Loucy (cell line): ENCODE measurements at regions not wholly inside any gene's neighbourhood (a gene's known extent, or its start where the extent isn't known, plus 50 kb on each side); places are given as distances from the start of the nearest gene placed in this dataset.

Experiments used
- H2AFZ ChIP-seq: fragments of 200-600 bp; sonication (generic); 2 replicates; pipeline ENCODE4 v1.6.0; 2016; ENCODE audit warnings: antibody characterized with exemption, mild to moderate bottlenecking, low read length, moderate library complexity
- H3F3A ChIP-seq: fragments of 200-600 bp; 2 replicates; pipeline ENCODE4 v1.6.0; 2016; ENCODE audit warnings: antibody characterized with exemption, low read depth, mild to moderate bottlenecking
- H3K27me3 ChIP-seq: fragments of 200-600 bp; sonication (generic); 2 replicates; pipeline ENCODE4 v1.6.1; 2014; ENCODE audit warnings: low read length, mild to moderate bottlenecking; ENCODE audit not compliant: insufficient read depth, poor library complexity, severe bottlenecking
- H3K36me3 ChIP-seq: fragments of 200-600 bp; sonication (generic); 2 replicates; pipeline ENCODE4 v1.6.1; 2016; ENCODE audit warnings: low read length; ENCODE audit not compliant: insufficient read depth
- H3K4me1 ChIP-seq: fragments of 200-600 bp; sonication (generic); 2 replicates; pipeline ENCODE4 v1.5.1; 2014; ENCODE audit warnings: low read length, mild to moderate bottlenecking; ENCODE audit not compliant: insufficient read depth, poor library complexity, severe bottlenecking
- H3K4me2 ChIP-seq: fragments of 200-600 bp; sonication (generic); 2 replicates; pipeline ENCODE4 v1.6.0; 2014; ENCODE audit warnings: antibody characterized with exemption, low read length, low read depth, mild to moderate bottlenecking; ENCODE audit not compliant: poor library complexity, severe bottlenecking
- H3K4me3 ChIP-seq: fragments of 200-600 bp; sonication (generic); 2 replicates; pipeline ENCODE4 v1.5.1; 2014; ENCODE audit warnings: low read length, mild to moderate bottlenecking, mixed read lengths; ENCODE audit not compliant: poor library complexity, severe bottlenecking
- H3K79me2 ChIP-seq: fragments of 200-600 bp; sonication (generic); 2 replicates; pipeline ENCODE4 v1.6.1; 2014; ENCODE audit warnings: low read length; ENCODE audit not compliant: insufficient read depth
- H3K9ac ChIP-seq: fragments of 200-600 bp; sonication (generic); 2 replicates; pipeline ENCODE4 v1.6.0; 2014; ENCODE audit warnings: mild to moderate bottlenecking, low read depth, low read length, moderate library complexity; ENCODE audit not compliant: poor library complexity, severe bottlenecking
- H3K9me2 ChIP-seq: fragments of 200-600 bp; sonication (generic); replicated peaks from 2 replicates; pipeline ENCODE4 v1.6.1; 2016; ENCODE audit warnings: low read depth, low read length, mixed read lengths
- H3K9me3 ChIP-seq: fragments of 200-600 bp; sonication (generic); 2 replicates; pipeline ENCODE4 v1.6.1; 2014; ENCODE audit warnings: mild to moderate bottlenecking, antibody characterized with exemption, low read length, low read depth; ENCODE audit not compliant: insufficient read depth
- H4K20me1 ChIP-seq: fragments of 200-600 bp; sonication (generic); 2 replicates; pipeline ENCODE4 v1.6.0; 2014; ENCODE audit warnings: antibody characterized with exemption, low read length, mild to moderate bottlenecking; ENCODE audit not compliant: insufficient read depth, poor library complexity, severe bottlenecking
- CTCF ChIP-seq: fragments of 200-600 bp; sonication (generic); conservative IDR thresholded peaks from 2 replicates; pipeline ENCODE4 v1.5.1; 2014; ENCODE audit warnings: mild to moderate bottlenecking, antibody characterized with exemption, low read length
- EZH2phosphoT487 ChIP-seq: fragments of 200-600 bp; IDR thresholded peaks from 2 replicates; pipeline ENCODE4 v1.6.1; 2018; ENCODE audit warnings: antibody characterized with exemption, mild to moderate bottlenecking, moderate library complexity, borderline replicate concordance

GRCh38 chr16:6103561-6103960 lies 1006.0 kb upstream of the EEF2KMT start:
- Histone ChIP-seq H3K36me3 (no peaks in the 10 kb centered on the region), H3K79me2 (no peaks in the 10 kb centered on the region), H3F3A (no peaks in the 10 kb centered on the region), H4K20me1 (no peaks in the 10 kb centered on the region), H3K9me3 (no peaks in the 10 kb centered on the region), H3K9ac (no peak overlapping the region), H3K4me1 (no peaks in the 10 kb centered on the region), H2AFZ (no peak overlapping the region), H3K4me3 (no peak overlapping the region), H3K4me2 (no peak overlapping the region), H3K9me2 (no peaks in the 10 kb centered on the region), H3K27me3 (no peaks in the 10 kb centered on the region)
- TF ChIP-seq CTCF (no peak), EZH2phosphoT487 (no peak)

GRCh38 chr16:6099102-6099501 lies 1001.5 kb upstream of the EEF2KMT start:
- Histone ChIP-seq H3K36me3 (no peaks in the 10 kb centered on the region), H3F3A (no peaks in the 10 kb centered on the region), H3K4me3 (no peak overlapping the region), H2AFZ (no peak overlapping the region), H3K27me3 (no peaks in the 10 kb centered on the region), H3K4me1 (no peaks in the 10 kb centered on the region), H3K4me2 (no peak overlapping the region), H3K9ac (no peak overlapping the region), H3K9me2 (no peaks in the 10 kb centered on the region), H3K9me3 (no peaks in the 10 kb centered on the region), H4K20me1 (no peaks in the 10 kb centered on the region), H3K79me2 (no peaks in the 10 kb centered on the region)
- no peak for TF ChIP-seq CTCF
- TF ChIP-seq EZH2phosphoT487, result no peak

GRCh38 chr16:6096931-6097670 lies 999.5 kb upstream of the EEF2KMT start:
- H3K79me2 ChIP-seq, result no peaks in the 10 kb centered on the region
- no peaks in the 10 kb centered on the region for H3K27me3 ChIP-seq
- no peaks in the 10 kb centered on the region for H3K9me3 ChIP-seq
- no peaks in the 10 kb centered on the region for H3K36me3 ChIP-seq
- no peak overlapping the region for H3K4me3 ChIP-seq
- H3K9ac ChIP-seq, result no peak overlapping the region
- no peaks in the 10 kb centered on the region for H3K9me2 ChIP-seq
- no peaks in the 10 kb centered on the region for H3F3A ChIP-seq
- H3K4me1 ChIP-seq, result no peaks in the 10 kb centered on the region
- TF ChIP-seq EZH2phosphoT487 (no peak), CTCF (no peak)
- no peak overlapping the region for H3K4me2 ChIP-seq
- no peaks in the 10 kb centered on the region for H4K20me1 ChIP-seq
- no peak overlapping the region for H2AFZ ChIP-seq
